Thymus (tissue), 11 donors: ENCODE measurements at regions not wholly inside any gene's neighbourhood (a gene's known extent, or its start where the extent isn't known, plus 50 kb on each side); places are given as distances from the start of the nearest gene placed in this dataset.

ENCODE experiments used
- DNase-seq, 9 donors: peaks; one replicate each; pipeline ENCODE4 v3.0.0-alpha.2; 2013; ENCODE audit warnings: low spot score in 9 of 9, low read depth in 6 of 9, missing footprints in 1 of 9
- H3K27ac ChIP-seq, 2 donors: one replicate each; pipeline ENCODE4 v1.5.1; 2013; ENCODE audit warnings: control low read depth in 1 of 2, low read depth in 1 of 2, low read length in 1 of 2, mild to moderate bottlenecking in 1 of 2, moderate library complexity in 1 of 2
- H3K27me3 ChIP-seq, 2 donors: one replicate each; pipeline ENCODE4 v1.5.1; 2013; ENCODE audit warnings: low read length in 1 of 2; ENCODE audit not compliant: control insufficient read depth in 2 of 2, insufficient read depth in 1 of 2
- H3K36me3 ChIP-seq, 2 donors: one replicate each; pipeline ENCODE4 v1.5.1; 2013; ENCODE audit warnings: low read length in 1 of 2, mild to moderate bottlenecking in 1 of 2, moderate library complexity in 1 of 2; ENCODE audit not compliant: control insufficient read depth in 2 of 2, insufficient read depth in 2 of 2
- H3K4me1 ChIP-seq, 2 donors: one replicate each; pipeline ENCODE4 v1.5.1; 2013; ENCODE audit warnings: low read length in 2 of 2; ENCODE audit not compliant: control insufficient read depth in 2 of 2, insufficient read depth in 2 of 2
- H3K4me3 ChIP-seq, 2 donors: one replicate each; pipeline ENCODE4 v1.5.1; 2013; ENCODE audit warnings: low read length in 2 of 2, control low read depth in 1 of 2, mild to moderate bottlenecking in 1 of 2
- H3K9me3 ChIP-seq, 2 donors: one replicate each; pipeline ENCODE4 v1.5.1; 2013; ENCODE audit warnings: low read length in 1 of 2, mild to moderate bottlenecking in 1 of 2; ENCODE audit not compliant: control insufficient read depth in 2 of 2, insufficient read depth in 1 of 2
- WGBS: extraction: QIAGEN DNeasy Blood & Tissue Kit; methylation state at CpG from one replicate; pipeline ENCODE4 v1.1.7; 2013; 5-methylcytosine and 5-hydroxymethylcytosine counted together
- donor health status: healthy.

DNA sequence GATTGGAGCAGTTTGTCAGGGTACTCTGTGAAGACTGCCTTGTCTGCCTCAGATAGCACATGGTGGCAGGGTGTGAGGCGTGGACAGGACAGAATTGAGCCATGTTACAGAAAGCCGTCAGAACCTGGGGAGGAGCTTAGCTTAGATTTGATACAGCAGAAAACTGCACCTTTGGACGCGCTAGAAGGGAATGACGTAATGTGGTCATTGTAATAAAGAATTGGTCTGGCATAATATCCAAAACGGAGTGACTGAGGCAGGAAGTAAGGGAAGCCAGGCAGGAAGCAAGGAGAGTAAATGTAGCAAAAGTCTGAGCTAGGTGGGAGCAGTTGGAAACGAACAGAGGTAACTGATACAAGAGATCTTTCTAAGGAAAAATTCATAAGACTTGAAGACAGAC lies 140.2 kb downstream of the CYB561 start:
- WGBS: 97% methylated on average over 7 of the region's 7 CpGs
- no peaks in the 10 kb centered on the region for H3K36me3 ChIP-seq
- H3K27ac ChIP-seq: no peak overlapping the region
- peaks cover 0 to 11% of the 10 kb centered on the region in 2 donors for H3K9me3 ChIP-seq
- no peaks in the 10 kb centered on the region for H3K27me3 ChIP-seq
- no peaks in the 10 kb centered on the region for H3K4me1 ChIP-seq
- no peak overlapping the region for H3K4me3 ChIP-seq
- no peak for DNase-seq

DNA sequence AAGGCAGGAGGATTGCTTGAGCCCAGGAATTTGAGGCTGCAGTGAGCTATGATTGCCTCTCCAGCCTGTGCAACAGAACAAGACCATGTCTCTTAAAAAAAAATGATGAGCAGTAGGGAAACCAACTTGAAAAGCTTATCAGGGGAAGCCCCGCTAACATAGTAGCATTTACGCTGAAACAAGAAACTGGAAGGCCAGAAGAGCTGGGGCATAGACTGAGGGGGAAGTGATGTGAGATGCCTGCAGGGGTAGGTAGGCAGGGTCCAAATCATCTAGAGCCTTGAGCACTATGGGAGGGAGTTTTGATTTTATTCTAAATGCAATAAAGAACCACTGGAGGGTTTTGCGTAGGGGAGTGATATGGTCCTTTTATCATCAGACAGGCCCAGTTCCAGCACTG lies 139.3 kb downstream of the CYB561 start:
- no peaks in the 10 kb centered on the region for H3K36me3 ChIP-seq

DNA sequence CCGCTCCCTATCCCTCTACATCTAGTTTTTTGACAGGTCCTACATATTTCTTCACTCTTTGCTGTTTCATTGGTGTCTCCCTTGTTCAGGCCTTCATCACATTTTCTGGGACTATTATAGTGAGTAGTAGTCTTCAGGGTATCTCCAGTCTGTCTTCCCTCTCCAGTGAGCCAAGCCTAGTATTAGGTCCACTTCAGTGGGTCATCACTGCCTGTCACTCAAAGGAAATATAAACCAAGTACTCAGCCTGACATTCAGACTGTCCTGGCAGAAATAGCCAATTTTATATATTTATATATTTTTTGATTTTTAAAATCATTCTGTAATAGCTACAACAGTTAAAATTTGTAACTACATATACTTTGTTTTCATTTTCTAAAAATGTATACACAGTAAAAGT lies 137.8 kb downstream of the CYB561 start:
- H3K36me3 ChIP-seq: no peaks in the 10 kb centered on the region
- no peak overlapping the region for H3K4me3 ChIP-seq
- no peak for DNase-seq
- no peaks in the 10 kb centered on the region for H3K27me3 ChIP-seq
- peaks cover 0 to 11% of the 10 kb centered on the region in 2 donors for H3K9me3 ChIP-seq
- WGBS: 96% methylated on average over 1 of the region's 1 CpG
- H3K4me1 ChIP-seq: no peaks in the 10 kb centered on the region
- no peak overlapping the region for H3K27ac ChIP-seq

More for the DNA sequence above, 139.3 kb downstream of the CYB561 start:
- H3K27me3 ChIP-seq: no peaks in the 10 kb centered on the region
- peak in 1 of 9 donors; percentile 1 for DNase-seq
- H3K4me3 ChIP-seq: no peak overlapping the region
- WGBS: 94% methylated on average over 3 of the region's 3 CpGs
- H3K9me3 ChIP-seq: peaks cover 0 to 11% of the 10 kb centered on the region in 2 donors
- H3K27ac ChIP-seq: no peak overlapping the region
- no peaks in the 10 kb centered on the region for H3K4me1 ChIP-seq

- no peaks in the 10 kb centered on the region for H3K36me3 ChIP-seq
- no peak for DNase-seq
- WGBS: 62% methylated on average over 2 of the region's 2 CpGs
- H3K27me3 ChIP-seq: no peaks in the 10 kb centered on the region
- no peak overlapping the region for H3K4me3 ChIP-seq
- H3K9me3 ChIP-seq: peaks cover 0 to 11% of the 10 kb centered on the region in 2 donors
- no peaks in the 10 kb centered on the region for H3K4me1 ChIP-seq
- H3K27ac ChIP-seq: no peak overlapping the region
Measured at GRCh38 chr17:63309021-63309420, 137.1 kb downstream of the CYB561 start.

- Histone ChIP-seq H3K4me3 (no peak overlapping the region), H3K27me3 (no peaks in the 10 kb centered on the region), H3K27ac (no peak overlapping the region), H3K36me3 (peaks cover 0 to 7% of the 10 kb centered on the region in 2 donors), H3K9me3 (no peaks in the 10 kb centered on the region), H3K4me1 (no peaks in the 10 kb centered on the region)
- no peak for DNase-seq
Measured at GRCh38 chr17:63311416-63311937, 134.6 kb downstream of the CYB561 start.

GRCh38 chr17:63314761-63315160 lies 131.3 kb downstream of the CYB561 start:
- no peak for DNase-seq
- H3K4me3 ChIP-seq: no peak overlapping the region
- 97% methylated on average over 10 of the region's 10 CpGs for WGBS

DNA sequence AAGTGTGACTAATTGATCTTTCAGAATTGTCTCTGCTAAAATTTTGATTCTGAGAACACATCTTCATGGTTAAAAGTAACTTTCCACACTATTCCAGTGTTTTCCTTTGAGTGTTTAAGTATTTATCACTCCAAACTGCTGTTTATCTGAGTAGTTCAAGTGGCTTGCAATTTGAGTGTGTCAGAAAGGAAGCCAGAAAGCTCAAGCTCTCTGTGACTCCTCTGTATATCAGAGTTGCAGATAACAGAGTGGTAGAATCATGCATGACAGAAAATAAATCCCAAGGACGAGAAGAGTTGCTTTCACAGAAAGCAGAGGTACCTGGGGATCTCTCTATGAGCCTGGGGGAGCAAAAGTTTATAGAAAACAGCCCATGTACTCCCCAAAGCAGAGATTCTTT lies 130.0 kb downstream of the CYB561 start:
- Histone ChIP-seq H3K4me3 (no peak overlapping the region), H3K27ac (no peak overlapping the region), H3K9me3 (no peaks in the 10 kb centered on the region), H3K4me1 (no peaks in the 10 kb centered on the region), H3K36me3 (peaks cover 0 to 7% of the 10 kb centered on the region in 2 donors), H3K27me3 (no peaks in the 10 kb centered on the region)
- WGBS: 90% methylated on average over 1 of the region's 1 CpG
- DNase-seq: no peak

More at GRCh38 chr17:63314761-63315160, 131.3 kb downstream of the CYB561 start:
- H3K36me3 ChIP-seq: peaks cover 0 to 7% of the 10 kb centered on the region in 2 donors
- H3K27ac ChIP-seq: no peak overlapping the region
- no peaks in the 10 kb centered on the region for H3K9me3 ChIP-seq
- H3K4me1 ChIP-seq: no peaks in the 10 kb centered on the region
- H3K27me3 ChIP-seq: no peaks in the 10 kb centered on the region

DNA sequence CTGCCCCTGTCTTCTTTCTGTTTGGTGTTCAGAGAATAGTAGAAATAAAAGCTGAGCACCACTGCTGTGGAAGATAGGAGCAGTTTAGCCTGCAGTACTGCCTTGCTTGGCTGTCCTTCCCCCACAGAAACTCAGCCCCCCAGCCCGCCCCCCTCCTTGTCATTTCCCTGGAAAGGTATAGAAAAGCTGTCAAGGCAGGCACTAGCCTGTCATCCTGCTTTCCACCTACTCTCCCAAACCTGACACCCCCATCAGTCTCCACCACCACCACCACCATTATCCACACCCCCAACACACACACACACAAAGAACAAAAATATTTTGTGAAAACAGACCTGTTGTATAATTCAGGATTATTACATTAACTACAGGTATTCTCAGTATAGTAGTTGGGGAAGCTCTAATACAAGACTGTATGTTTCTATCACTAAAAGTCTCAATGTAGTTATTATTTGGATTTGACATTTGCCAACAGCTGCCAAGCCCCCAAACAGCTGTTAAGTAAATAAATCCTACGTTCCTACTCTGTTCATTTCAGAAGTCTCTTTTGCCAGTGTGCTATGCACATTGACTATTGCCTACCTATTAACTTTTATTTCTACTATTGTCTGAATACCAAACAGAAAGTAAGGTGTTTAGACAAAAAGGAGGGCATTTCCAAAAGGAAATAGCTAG lies 128.8 kb downstream of the CYB561 start:
- DNase-seq: no peak
- Histone ChIP-seq H3K4me3 (no peak overlapping the region), H3K9me3 (no peaks in the 10 kb centered on the region), H3K27ac (no peak overlapping the region), H3K4me1 (no peaks in the 10 kb centered on the region), H3K36me3 (peaks cover 0 to 7% of the 10 kb centered on the region in 2 donors), H3K27me3 (no peaks in the 10 kb centered on the region)
- 96% methylated on average over 2 of the region's 2 CpGs for WGBS

DNA sequence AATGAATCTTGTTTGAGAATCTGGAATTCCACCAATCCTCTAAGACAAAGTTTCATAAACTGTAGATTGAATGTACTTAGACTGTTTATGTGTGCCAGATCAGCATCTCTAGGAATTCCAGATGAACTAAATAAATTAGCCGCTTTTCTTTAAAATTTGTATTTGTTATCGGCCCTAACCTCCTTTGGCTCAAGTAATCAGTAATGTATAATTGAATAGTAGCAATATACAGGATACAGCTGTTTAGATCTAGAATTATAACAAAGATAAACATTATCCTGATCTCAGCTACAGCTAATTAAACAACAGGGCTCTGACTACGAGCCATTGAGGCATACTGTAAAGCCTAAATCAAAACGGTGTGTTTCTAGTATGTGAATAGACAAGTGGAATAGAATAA lies 120.3 kb downstream of the CYB561 start:
- 98% methylated on average over 4 of the region's 4 CpGs for WGBS
- no peaks in the 10 kb centered on the region for H3K36me3 ChIP-seq
- H3K4me1 ChIP-seq: no peaks in the 10 kb centered on the region
- DNase-seq: no peak
- H3K27ac ChIP-seq: no peak overlapping the region
- no peaks in the 10 kb centered on the region for H3K9me3 ChIP-seq
- H3K27me3 ChIP-seq: no peaks in the 10 kb centered on the region
- H3K4me3 ChIP-seq: no peak overlapping the region
